HepG2 (cell line): ENCODE measurements at regions not wholly inside any gene's neighbourhood (a gene's known extent, or its start where the extent isn't known, plus 50 kb on each side); places are given as distances from the start of the nearest gene placed in this dataset.

Experiments used
- ATF6 ChIP-seq: sonication (generic); formaldehyde crosslinking; conservative IDR thresholded peaks from 2 replicates; pipeline ENCODE4 v1.4.0; 2020; ENCODE audit warnings: missing genetic modification reagents
- BHLHE40 ChIP-seq: IDR thresholded peaks from 2 replicates; pipeline ENCODE4 v1.6.1; 2011; ENCODE audit warnings: low read length, improper control_type of control experiment
- DMTF1 ChIP-seq: sonication (generic); formaldehyde crosslinking; IDR thresholded peaks from 2 replicates; pipeline ENCODE4 v1.4.0; 2020; ENCODE audit warnings: mild to moderate bottlenecking, missing genetic modification reagents
- IRF1 ChIP-seq: sonication (generic); formaldehyde crosslinking; IDR thresholded peaks from 2 replicates; pipeline ENCODE4 v1.4.0; 2020; ENCODE audit warnings: low read depth, mild to moderate bottlenecking, missing genetic modification reagents
- KDM5B ChIP-seq: sonication (generic); formaldehyde crosslinking; IDR thresholded peaks from 2 replicates; pipeline ENCODE4 v1.4.0; 2020; ENCODE audit warnings: missing genetic modification reagents, mild to moderate bottlenecking, borderline replicate concordance
- MED8 ChIP-seq: sonication (generic); formaldehyde crosslinking; IDR thresholded peaks from 2 replicates; pipeline ENCODE4 v1.8.1; 2023; ENCODE audit warnings: mild to moderate bottlenecking, missing genetic modification reagents; ENCODE audit not compliant: insufficient replicate concordance
- MEIS2 ChIP-seq: sonication (generic); formaldehyde crosslinking; IDR thresholded peaks from 2 replicates; pipeline ENCODE4 v1.9.0; 2021; ENCODE audit warnings: mild to moderate bottlenecking, missing genetic modification reagents
- NFIC ChIP-seq: IDR thresholded peaks from 2 replicates; pipeline ENCODE4 v1.6.1; 2012; ENCODE audit warnings: mild to moderate bottlenecking, low read length, inconsistent platforms
- SRSF9 ChIP-seq: fragments of 200-400 bp; formaldehyde crosslinking; IDR thresholded peaks from 2 replicates; pipeline ENCODE4 v1.6.1; 2018; ENCODE audit warnings: borderline replicate concordance, mild to moderate bottlenecking, low read depth, low read length; ENCODE audit not compliant: insufficient read depth, poor library complexity, severe bottlenecking
- ZFP41 ChIP-seq: sonication (generic); formaldehyde crosslinking; IDR thresholded peaks from 2 replicates; pipeline ENCODE4 v1.4.0; 2020; ENCODE audit warnings: mild to moderate bottlenecking, missing genetic modification reagents, borderline replicate concordance
- ZNF333 ChIP-seq: sonication (generic); formaldehyde crosslinking; IDR thresholded peaks from 2 replicates; pipeline ENCODE4 v1.4.0; 2020; ENCODE audit warnings: mild to moderate bottlenecking, missing genetic modification reagents, borderline replicate concordance
- ZNF512B ChIP-seq: sonication (generic); formaldehyde crosslinking; IDR thresholded peaks from 2 replicates; pipeline ENCODE4 v1.5.1; 2020; ENCODE audit warnings: missing genetic modification reagents, mild to moderate bottlenecking, borderline replicate concordance
- ZNF550 ChIP-seq: sonication (generic); formaldehyde crosslinking; IDR thresholded peaks from 2 replicates; pipeline ENCODE4 v1.4.0; 2020; ENCODE audit warnings: mild to moderate bottlenecking, missing genetic modification reagents, borderline replicate concordance
- ZNF605 ChIP-seq: sonication (generic); formaldehyde crosslinking; IDR thresholded peaks from 2 replicates; pipeline ENCODE4 v1.8.0; 2022; ENCODE audit warnings: mild to moderate bottlenecking, missing genetic modification reagents
- ZNF770 ChIP-seq: sonication (generic); formaldehyde crosslinking; IDR thresholded peaks from 2 replicates; pipeline ENCODE4 v1.5.0; 2020; ENCODE audit warnings: mild to moderate bottlenecking, missing genetic modification reagents
- ZNF878 ChIP-seq: sonication (generic); formaldehyde crosslinking; IDR thresholded peaks from 2 replicates; pipeline ENCODE4 v1.8.1; 2023; ENCODE audit warnings: mild to moderate bottlenecking, missing genetic modification reagents, moderate library complexity

GRCh38 chr1:178620584-178621475 is 104.2 kb upstream of the RALGPS2 start (continued):
- TF ChIP-seq DMTF1 (no peak), IRF1 (CRISPR knock-in tag) (no peak), ZFP41 (CRISPR knock-in tag) (no peak), MEIS2 (no peak), KDM5B (CRISPR knock-in tag) (no peak), ZNF878 (CRISPR knock-in tag) (no peak), ATF6 (CRISPR knock-in tag) (no peak), MED8 (CRISPR knock-in tag) (no peak), ZNF550 (CRISPR knock-in tag) (no peak), ZNF605 (CRISPR knock-in tag) (peak; percentile 65), ZNF333 (CRISPR knock-in tag) (no peak), ZNF770 (CRISPR knock-in tag) (no peak), NFIC (peak; percentile 71; the same call in 1 of the 2 replicates), ZNF512B (CRISPR knock-in tag) (0 out of 2 replicates have a peak, but pooled peaks have one; percentile 53), SRSF9 (no peak), BHLHE40 (peak; percentile 34; the same call in 1 of the 2 replicates)
